Activated CD4-positive, alpha-beta T cell treated with anti-CD3 and anti-CD28 coated beads for 24 hours (primary cell): ENCODE measurements at regions not wholly inside any gene's neighbourhood (a gene's known extent, or its start where the extent isn't known, plus 50 kb on each side); places are given as distances from the start of the nearest gene placed in this dataset.
"Not testable (repeated sequence)": the region's sequence is repeated elsewhere in the genome, so short reads cannot be mapped to it uniquely, and the experiment has no call there.

Source experiments
- DNase-seq, 2 donors: peaks; one replicate each; pipeline ENCODE4 v3.0.0-alpha.2; 2020; ENCODE audit warnings: low read depth in 2 of 2

GRCh38 chr2:8333177-8333831 is 348.6 kb upstream of the ID2 start:
- no peak for DNase-seq

- DNase-seq, result not testable (repeated sequence)
Observed at GRCh38 chr2:8333832-8334187, 348.0 kb upstream of the ID2 start.

- DNase-seq, result no peak
Observed at GRCh38 chr2:8334866-8335325, 347.0 kb upstream of the ID2 start.

- DNase-seq, result no peak
Observed at GRCh38 chr2:8335801-8336200, 346.1 kb upstream of the ID2 start.

GRCh38 chr2:8337321-8337720 is 344.5 kb upstream of the ID2 start:
- DNase-seq, result peak in 1 of 2 donors; percentile 8

- no peak for DNase-seq
Observed at GRCh38 chr2:8342407-8342806, 339.4 kb upstream of the ID2 start.

- DNase-seq, result no peak
Observed at GRCh38 chr2:8343031-8343430, 338.8 kb upstream of the ID2 start.

GRCh38 chr2:8344144-8345097 is 337.4 kb upstream of the ID2 start:
- no peak for DNase-seq

GRCh38 chr2:8345200-8345599 is 336.7 kb upstream of the ID2 start:
- DNase-seq, result no peak

- DNase-seq, result no peak
Observed at GRCh38 chr2:8346208-8346607, 335.6 kb upstream of the ID2 start.

- no peak for DNase-seq
Observed at GRCh38 chr2:8346706-8347430, 335.0 kb upstream of the ID2 start.

- not testable (repeated sequence) for DNase-seq
Observed at GRCh38 chr2:8348911-8349310, 332.9 kb upstream of the ID2 start.

GRCh38 chr2:8352296-8352695 is 329.6 kb upstream of the ID2 start:
- no peak for DNase-seq

GRCh38 chr2:8352989-8353388 is 328.9 kb upstream of the ID2 start:
- no peak for DNase-seq

GRCh38 chr2:8355102-8355859 is 326.6 kb upstream of the ID2 start:
- DNase-seq, result no peak

GRCh38 chr2:8357738-8358518 is 323.9 kb upstream of the ID2 start:
- no peak for DNase-seq

- DNase-seq, result no peak
Observed at GRCh38 chr2:8361930-8362329, 319.9 kb upstream of the ID2 start.

GRCh38 chr2:8363161-8363560 is 318.7 kb upstream of the ID2 start:
- no peak for DNase-seq

GRCh38 chr2:8364668-8365067 is 317.2 kb upstream of the ID2 start:
- DNase-seq, result no peak

- no peak for DNase-seq
Observed at GRCh38 chr2:8365331-8365910, 316.4 kb upstream of the ID2 start.
